GM18505 (cell line): ENCODE measurements at regions not wholly inside any gene's neighbourhood (a gene's known extent, or its start where the extent isn't known, plus 50 kb on each side); places are given as distances from the start of the nearest gene placed in this dataset.
"Not testable (repeated sequence)": the region's sequence is repeated elsewhere in the genome, so short reads cannot be mapped to it uniquely, and the experiment has no call there.

Experiments used
- ATAC-seq: cut with Tn5 transposase; IDR thresholded peaks from one replicate; pipeline ENCODE4 v1.9.1; 2021; ENCODE audit not compliant: unreplicated experiment
- POLR2A ChIP-seq: IDR thresholded peaks from 4 replicates; pipeline ENCODE4 v1.6.1; 2011; ENCODE audit warnings: borderline replicate concordance; ENCODE audit not compliant: insufficient read depth, insufficient read length; ENCODE audit errors: extremely low read depth

- ATAC-seq = no peak
- no peak for TF ChIP-seq POLR2A
Observed at GRCh38 chr3:144923046-144923775, 951.6 kb downstream of the DIPK2A start.

- no peak for TF ChIP-seq POLR2A
- no peak for ATAC-seq
Observed at GRCh38 chr3:144930431-144930830, 958.8 kb downstream of the DIPK2A start.

GRCh38 chr3:144931590-144931989 is 960.0 kb downstream of the DIPK2A start:
- TF ChIP-seq POLR2A = no peak
- no peak for ATAC-seq

GRCh38 chr3:144942093-144942837 is 970.6 kb downstream of the DIPK2A start:
- ATAC-seq = no peak
- TF ChIP-seq POLR2A = no peak

GRCh38 chr3:144942838-144943197 is 971.2 kb downstream of the DIPK2A start:
- no peak for TF ChIP-seq POLR2A
- no peak for ATAC-seq

GRCh38 chr3:144947895-144948294 is 976.3 kb downstream of the DIPK2A start:
- no peak for TF ChIP-seq POLR2A
- ATAC-seq = no peak

- no peak for TF ChIP-seq POLR2A
- no peak for ATAC-seq
Observed at GRCh38 chr3:144948711-144949110, 977.1 kb downstream of the DIPK2A start.

- no peak for ATAC-seq
- no peak for TF ChIP-seq POLR2A
Observed at GRCh38 chr3:144953959-144954358, 982.3 kb downstream of the DIPK2A start.

- no peak for ATAC-seq
- TF ChIP-seq POLR2A = no peak
Observed at GRCh38 chr3:144957398-144958101, 985.9 kb downstream of the DIPK2A start.

GRCh38 chr3:144963810-144964209 is 992.2 kb downstream of the DIPK2A start:
- no peak for ATAC-seq
- TF ChIP-seq POLR2A = no peak

GRCh38 chr3:144966560-144966959 is 994.9 kb downstream of the DIPK2A start:
- no peak for TF ChIP-seq POLR2A
- no peak for ATAC-seq

- ATAC-seq = no peak
- TF ChIP-seq POLR2A = no peak
Observed at GRCh38 chr3:144968750-144969350, 997.2 kb downstream of the DIPK2A start.

GRCh38 chr3:144984481-144984880 is 1012.9 kb downstream of the DIPK2A start:
- not testable (repeated sequence) for ATAC-seq
